HG02973 (cell line): ENCODE measurements at regions not wholly inside any gene's neighbourhood (a gene's known extent, or its start where the extent isn't known, plus 50 kb on each side); places are given as distances from the start of the nearest gene placed in this dataset.

ENCODE experiments used
- ATAC-seq: cut with Tn5 transposase; IDR thresholded peaks from one replicate; pipeline ENCODE4 v1.9.1; 2021; ENCODE audit warnings: moderate library complexity; ENCODE audit not compliant: unreplicated experiment

- no peak for ATAC-seq
Observed at GRCh38 chr12:13843841-13844240, 137.6 kb downstream of the GRIN2B start.

GRCh38 chr12:13841358-13841757 is 140.0 kb downstream of the GRIN2B start:
- ATAC-seq: no peak

- no peak for ATAC-seq
Observed at GRCh38 chr12:13839365-13840336, 141.8 kb downstream of the GRIN2B start.

DNA sequence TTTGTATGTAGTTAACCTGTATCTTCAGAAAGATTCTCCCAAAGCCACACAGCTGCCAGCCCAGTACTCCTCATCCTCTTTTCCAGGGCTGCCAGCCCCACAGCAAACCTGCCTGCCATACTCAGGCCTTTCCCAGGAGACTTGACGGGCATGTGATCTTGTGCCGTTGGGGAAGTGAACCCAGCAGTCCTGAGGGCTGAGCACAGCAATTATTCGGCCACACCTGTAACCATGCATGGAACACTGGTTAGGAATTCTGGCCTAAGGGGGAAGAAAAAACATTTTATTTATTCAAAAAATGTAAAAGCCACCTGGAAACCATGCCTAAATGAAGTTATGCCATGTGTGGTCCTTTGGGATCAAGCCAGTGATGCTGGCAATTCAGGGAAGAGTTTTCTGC is 145.3 kb downstream of the GRIN2B start:
- no peak for ATAC-seq

DNA sequence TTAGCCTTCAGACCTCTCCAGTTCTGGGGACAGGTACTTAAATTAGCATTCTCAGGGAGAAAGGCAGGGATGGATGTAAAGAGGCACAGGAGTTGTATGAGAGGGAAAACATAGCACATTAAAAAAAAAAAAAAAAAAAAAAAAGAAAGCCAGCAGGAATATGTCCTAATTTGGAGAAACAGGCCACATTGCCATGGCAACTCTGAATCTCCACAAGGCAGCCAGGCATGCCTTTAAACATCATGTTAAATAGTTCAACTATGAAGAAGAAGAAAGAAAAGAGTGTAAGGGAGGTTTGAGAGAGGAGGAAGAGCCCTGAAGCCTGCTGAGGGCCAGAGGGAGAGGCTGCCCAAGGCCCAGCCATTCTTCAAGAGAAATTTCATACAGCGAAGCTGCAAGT is 145.8 kb downstream of the GRIN2B start:
- no peak for ATAC-seq

DNA sequence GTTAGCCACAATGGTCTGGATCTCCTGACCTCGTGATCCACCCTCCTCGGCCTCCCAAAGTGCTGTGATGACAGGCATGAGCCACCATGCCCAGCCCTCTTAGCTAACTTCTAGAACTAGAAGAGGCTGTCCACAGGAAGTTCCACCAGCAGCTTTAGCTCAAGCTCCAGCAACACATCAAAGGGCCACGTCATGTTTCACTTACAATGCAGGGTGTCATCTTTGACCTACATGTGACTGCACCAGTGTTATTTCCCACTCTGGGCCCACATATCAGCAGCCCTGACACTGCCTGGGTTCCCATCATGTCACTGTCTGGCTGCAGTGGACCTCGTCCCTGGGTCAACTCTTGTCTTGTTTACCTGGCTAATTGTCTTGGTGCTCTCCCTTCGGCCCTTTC is 147.2 kb downstream of the GRIN2B start:
- no peak for ATAC-seq

DNA sequence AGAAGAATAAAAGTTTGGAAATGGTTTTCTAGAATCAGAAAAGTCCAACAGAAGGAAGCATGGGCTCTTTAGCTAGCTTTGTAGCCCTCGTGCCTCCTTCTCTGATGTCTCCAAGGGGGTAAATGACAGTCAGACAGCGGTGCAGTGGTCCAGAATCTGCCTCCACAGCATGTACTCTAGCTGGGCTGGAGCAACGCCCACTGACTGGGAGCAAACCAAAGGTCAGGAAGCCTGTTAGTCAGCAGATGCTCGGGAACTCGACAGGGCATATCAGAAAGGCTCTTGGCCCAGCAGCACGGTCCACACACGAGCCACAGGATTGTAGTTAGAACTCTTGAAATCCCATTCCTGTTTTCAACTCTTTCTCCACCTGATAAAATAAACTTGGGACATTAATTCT is 164.3 kb downstream of the GRIN2B start:
- no peak for ATAC-seq

DNA sequence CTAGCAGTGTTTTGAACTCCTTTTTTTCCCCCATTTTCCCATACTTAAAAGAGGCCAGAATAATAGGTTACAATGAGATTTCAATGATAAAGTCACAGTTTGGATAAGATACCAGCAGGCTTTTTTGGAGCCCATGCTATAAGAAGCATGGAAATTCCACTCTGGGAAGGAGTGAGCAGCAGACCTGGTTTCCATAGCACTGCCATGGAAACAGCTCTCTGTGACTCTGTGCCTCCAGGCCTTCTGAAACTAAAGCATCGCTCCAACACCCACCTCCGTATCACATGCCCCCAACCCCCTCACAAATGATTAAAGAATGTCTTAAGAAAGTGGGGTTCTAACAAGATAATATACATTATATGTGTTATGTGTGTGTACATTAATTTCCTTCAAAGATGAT is 165.0 kb downstream of the GRIN2B start:
- no peak for ATAC-seq

DNA sequence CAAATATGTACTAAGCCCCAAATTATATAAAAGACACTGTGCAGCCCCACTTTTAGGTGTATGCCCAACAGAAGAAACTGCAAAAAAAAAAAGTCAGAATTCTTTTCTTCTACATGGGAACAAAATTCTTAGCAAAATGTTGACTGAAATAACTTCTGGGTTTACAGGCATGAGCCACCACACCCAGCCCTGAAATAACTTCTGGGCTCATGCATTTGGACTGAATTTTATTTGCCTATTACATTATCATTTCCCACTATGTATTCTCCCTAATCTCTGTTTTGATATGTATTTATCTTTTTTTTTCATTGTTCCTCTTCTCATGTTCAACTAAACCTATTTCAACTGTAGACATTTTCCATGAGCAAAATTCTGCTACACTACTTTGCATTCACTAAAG is 169.2 kb downstream of the GRIN2B start:
- no peak for ATAC-seq

GRCh38 chr12:13811061-13811460 is 170.3 kb downstream of the GRIN2B start:
- ATAC-seq: no peak

DNA sequence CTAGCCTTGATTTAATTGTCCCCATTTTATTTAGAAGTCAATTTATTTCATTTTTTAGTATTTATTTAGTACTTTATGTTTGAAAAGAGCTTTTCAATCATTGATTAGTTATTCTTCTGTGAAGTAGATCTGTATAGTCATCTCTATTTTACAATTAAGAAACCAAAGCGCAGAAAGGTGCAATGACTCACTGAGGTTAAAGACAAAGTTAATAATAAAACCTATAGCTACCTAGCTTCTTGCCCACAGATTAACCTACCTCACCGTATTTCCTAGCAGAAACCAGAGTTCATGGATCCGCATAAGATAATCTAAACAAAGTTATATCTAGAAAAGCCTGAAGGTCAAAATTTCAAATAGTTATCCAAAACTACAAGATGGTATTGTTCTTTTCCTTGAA is 176.4 kb downstream of the GRIN2B start:
- no peak for ATAC-seq

DNA sequence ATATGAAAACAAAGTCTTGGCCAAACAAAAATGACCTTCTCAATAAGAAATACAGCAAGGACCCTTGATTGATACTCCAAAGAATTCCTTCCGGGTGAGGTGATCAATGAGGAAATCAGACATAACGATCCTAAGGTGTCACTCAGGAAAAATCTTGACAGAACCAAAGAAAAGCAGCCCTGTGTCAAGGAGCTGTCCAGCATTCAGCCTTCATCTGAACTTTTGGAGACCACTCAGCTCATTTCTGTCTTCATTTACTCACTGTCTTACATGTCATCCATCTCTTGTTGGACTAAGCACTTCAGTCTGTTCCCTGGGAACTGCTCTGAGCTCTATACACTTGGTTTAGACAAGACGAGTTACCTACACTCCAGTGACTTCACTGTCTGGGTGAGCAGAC is 179.9 kb downstream of the GRIN2B start:
- no peak for ATAC-seq

- ATAC-seq: no peak
Observed at GRCh38 chr12:13799574-13799973, 181.8 kb downstream of the GRIN2B start.

- ATAC-seq: no peak
Observed at GRCh38 chr12:13798162-13798561, 183.2 kb downstream of the GRIN2B start.

DNA sequence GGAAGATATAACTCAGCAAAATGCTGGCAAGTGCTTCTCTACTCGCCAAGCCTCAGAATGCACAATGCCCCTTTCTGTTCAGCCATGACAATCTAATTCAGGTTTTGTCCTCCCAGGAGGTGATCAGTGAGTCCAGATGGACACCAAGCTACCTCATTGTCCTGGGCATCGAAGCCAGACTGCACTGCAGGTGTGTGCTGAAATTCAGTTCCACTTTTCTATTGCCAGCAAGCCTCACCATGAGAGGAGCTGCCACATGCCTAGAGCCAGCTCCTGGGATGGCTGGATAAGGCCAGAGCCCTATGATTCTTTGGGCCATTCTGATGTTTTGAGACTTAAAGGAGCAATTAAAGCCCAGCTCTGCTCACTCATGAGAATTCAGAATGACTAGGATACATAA is 186.7 kb downstream of the GRIN2B start:
- no peak for ATAC-seq

GRCh38 chr12:13790317-13790716 is 191.1 kb downstream of the GRIN2B start:
- no peak for ATAC-seq

DNA sequence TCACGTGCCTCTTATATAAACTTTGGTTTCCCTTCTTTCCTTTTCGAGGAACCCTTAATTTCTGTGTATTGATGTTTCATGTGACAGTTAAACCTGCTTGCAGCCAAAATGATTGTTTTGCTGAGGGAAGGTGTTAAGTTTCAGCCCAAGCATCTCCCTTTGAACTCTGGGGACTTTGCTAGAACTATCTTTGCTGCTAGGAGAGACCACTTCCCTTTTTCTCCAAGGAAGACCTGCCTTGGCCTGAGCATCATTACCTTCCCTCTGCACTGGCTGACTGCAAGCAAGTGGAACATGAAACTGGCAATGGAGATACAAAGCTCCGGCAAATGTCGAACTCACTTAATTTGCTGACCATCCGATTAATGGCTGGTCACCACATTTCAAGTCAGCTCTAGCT is 192.8 kb downstream of the GRIN2B start:
- ATAC-seq: no peak

DNA sequence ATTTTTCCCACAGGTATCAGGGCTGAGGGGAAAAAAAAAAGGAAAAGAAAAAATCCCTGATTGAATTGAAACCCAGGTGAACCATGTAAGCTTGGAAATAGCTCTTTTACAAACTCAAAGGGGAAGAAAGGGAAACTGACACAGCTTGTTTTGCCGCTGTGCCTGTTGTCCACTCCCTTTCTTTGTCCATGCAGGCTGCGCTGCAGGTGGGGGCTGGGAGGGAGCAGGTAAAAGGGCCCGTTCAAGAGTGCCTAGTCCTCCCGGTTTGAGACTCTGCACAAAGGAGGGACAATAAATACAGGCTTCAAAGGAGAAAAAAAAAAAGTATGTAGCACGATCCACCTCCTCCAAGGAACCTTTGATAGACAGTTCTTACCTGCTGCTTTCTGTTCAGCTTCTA is 194.8 kb downstream of the GRIN2B start:
- ATAC-seq: no peak

- no peak for ATAC-seq
Observed at GRCh38 chr12:13784504-13784903, 196.9 kb downstream of the GRIN2B start.

GRCh38 chr12:13780453-13780852 is 200.9 kb downstream of the GRIN2B start:
- no peak for ATAC-seq

GRCh38 chr12:13777374-13777773 is 204.0 kb downstream of the GRIN2B start:
- ATAC-seq: no peak

- no peak for ATAC-seq
Observed at GRCh38 chr12:13772264-13772663, 209.1 kb downstream of the GRIN2B start.

GRCh38 chr12:13770576-13770975 is 210.8 kb downstream of the GRIN2B start:
- ATAC-seq: no peak
